ENCODE measurements at regions not wholly inside any gene's neighbourhood (a gene's known extent, or its start where the extent isn't known, plus 50 kb on each side); places are given as distances from the start of the nearest gene placed in this dataset.

- intact Hi-C loops (cut with DNase I; ENCODE audit: low total_unique reads) = no loop called here
- Histone ChIP-seq H3K4me3 (no peak overlapping the region), H3K27me3 (no peaks in the 10 kb centered on the region), H3K36me3 (no peaks in the 10 kb centered on the region), H3K4me1 (no peaks in the 10 kb centered on the region), H3K9me3 (no peaks in the 10 kb centered on the region), H3K27ac (no peak overlapping the region)
- TF ChIP-seq POLR2AphosphoS5 (IDR thresholded peaks at IDR 0.05) = no peak
- DNase-seq (ENCODE audit: low spot score in 2 of 2) = no peak
Observed at GRCh38 chr14:85798856-85799255, 268.9 kb downstream of the FLRT2 start.

- intact Hi-C loops (cut with DNase I; ENCODE audit: low total_unique reads) = no loop called here
- Histone ChIP-seq H3K4me3 (no peak overlapping the region), H3K36me3 (no peaks in the 10 kb centered on the region), H3K27ac (no peak overlapping the region), H3K9me3 (no peaks in the 10 kb centered on the region), H3K27me3 (no peaks in the 10 kb centered on the region), H3K4me1 (no peaks in the 10 kb centered on the region)
- DNase-seq (ENCODE audit: low spot score in 2 of 2) = no peak
- no peak for TF ChIP-seq POLR2AphosphoS5 (IDR thresholded peaks at IDR 0.05)
- no peak for TF ChIP-seq CTCF (IDR thresholded peaks at IDR 0.05)
- TF ChIP-seq POLR2A (IDR thresholded peaks at IDR 0.05) = no peak
Observed at GRCh38 chr14:85793533-85793932, 263.6 kb downstream of the FLRT2 start.

GRCh38 chr14:85789506-85789905, 259.6 kb downstream of the FLRT2 start:
- Histone ChIP-seq H3K4me1 (no peaks in the 10 kb centered on the region), H3K9me3 (no peaks in the 10 kb centered on the region), H3K36me3 (no peaks in the 10 kb centered on the region), H3K27me3 (no peaks in the 10 kb centered on the region), H3K27ac (no peak overlapping the region), H3K4me3 (no peak overlapping the region)
- no peak for DNase-seq (ENCODE audit: low spot score in 2 of 2)
- intact Hi-C loops (cut with DNase I; ENCODE audit: low total_unique reads) = no loop called here
- TF ChIP-seq POLR2AphosphoS5 (IDR thresholded peaks at IDR 0.05) (no peak), CTCF (IDR thresholded peaks at IDR 0.05) (no peak), POLR2A (IDR thresholded peaks at IDR 0.05) (no peak)

GRCh38 chr14:85788470-85789233, 258.7 kb downstream of the FLRT2 start:
- intact Hi-C loops (cut with DNase I; ENCODE audit: low total_unique reads) = no loop called here
- H3K27me3 ChIP-seq = no peaks in the 10 kb centered on the region
- DNase-seq (ENCODE audit: low spot score in 2 of 2) = no peak
- H3K4me3 ChIP-seq = no peak overlapping the region
- H3K9me3 ChIP-seq = no peaks in the 10 kb centered on the region
- no peak overlapping the region for H3K27ac ChIP-seq
- TF ChIP-seq CTCF (IDR thresholded peaks at IDR 0.05) (no peak), POLR2AphosphoS5 (IDR thresholded peaks at IDR 0.05) (no peak)
- no peaks in the 10 kb centered on the region for H3K4me1 ChIP-seq
- no peaks in the 10 kb centered on the region for H3K36me3 ChIP-seq

- Histone ChIP-seq H3K36me3 (no peaks in the 10 kb centered on the region), H3K4me3 (no peak overlapping the region), H3K4me1 (no peaks in the 10 kb centered on the region), H3K27me3 (no peaks in the 10 kb centered on the region), H3K27ac (no peak overlapping the region), H3K9me3 (no peaks in the 10 kb centered on the region)
- intact Hi-C loops (cut with DNase I; ENCODE audit: low total_unique reads) = no loop called here
- DNase-seq (ENCODE audit: low spot score in 2 of 2) = no peak
- TF ChIP-seq POLR2A (IDR thresholded peaks at IDR 0.05) = no peak
Observed at GRCh38 chr14:85766295-85766694, 236.4 kb downstream of the FLRT2 start.

- DNase-seq (ENCODE audit: low spot score in 2 of 2) = no peak
- no peak for TF ChIP-seq POLR2A (IDR thresholded peaks at IDR 0.05)
- no peak for TF ChIP-seq CTCF (IDR thresholded peaks at IDR 0.05)
- no peak for TF ChIP-seq POLR2AphosphoS5 (IDR thresholded peaks at IDR 0.05)
- intact Hi-C loops (cut with DNase I; ENCODE audit: low total_unique reads) = no loop called here
Observed at GRCh38 chr14:85764822-85765221, 234.9 kb downstream of the FLRT2 start.

More at GRCh38 chr14:85764822-85765221, 234.9 kb downstream of the FLRT2 start:
- Histone ChIP-seq H3K27me3 (no peaks in the 10 kb centered on the region), H3K9me3 (no peaks in the 10 kb centered on the region), H3K4me3 (no peak overlapping the region), H3K4me1 (no peaks in the 10 kb centered on the region), H3K27ac (no peak overlapping the region), H3K36me3 (no peaks in the 10 kb centered on the region)

Measured in breast epithelium (tissue), 4 donors.